ENCODE measurements at regions not wholly inside any gene's neighbourhood (a gene's known extent, or its start where the extent isn't known, plus 50 kb on each side); places are given as distances from the start of the nearest gene placed in this dataset.

DNA sequence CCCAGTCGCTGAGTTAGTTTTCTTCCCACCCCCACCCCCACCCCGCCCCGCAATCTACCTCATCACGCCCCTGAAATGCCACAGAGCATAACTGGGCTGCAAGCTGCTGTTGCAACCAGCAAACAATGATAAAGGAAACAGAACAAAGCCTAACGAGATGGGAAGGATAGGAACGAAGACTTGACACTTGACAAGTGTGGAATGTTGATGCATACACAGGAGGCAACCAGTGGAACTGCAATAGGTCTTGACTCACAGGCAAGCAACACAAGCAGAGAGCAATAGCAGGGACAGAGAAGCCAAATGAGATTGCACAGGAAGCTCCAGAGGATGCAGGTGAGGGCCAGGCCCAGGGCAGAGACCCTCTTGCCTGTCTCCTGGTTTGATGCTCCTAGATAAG lies 225.9 kb downstream of the IGSF11 start:
- peak; percentile 49 for DNase-seq (ENCODE audit: low read depth)

DNA sequence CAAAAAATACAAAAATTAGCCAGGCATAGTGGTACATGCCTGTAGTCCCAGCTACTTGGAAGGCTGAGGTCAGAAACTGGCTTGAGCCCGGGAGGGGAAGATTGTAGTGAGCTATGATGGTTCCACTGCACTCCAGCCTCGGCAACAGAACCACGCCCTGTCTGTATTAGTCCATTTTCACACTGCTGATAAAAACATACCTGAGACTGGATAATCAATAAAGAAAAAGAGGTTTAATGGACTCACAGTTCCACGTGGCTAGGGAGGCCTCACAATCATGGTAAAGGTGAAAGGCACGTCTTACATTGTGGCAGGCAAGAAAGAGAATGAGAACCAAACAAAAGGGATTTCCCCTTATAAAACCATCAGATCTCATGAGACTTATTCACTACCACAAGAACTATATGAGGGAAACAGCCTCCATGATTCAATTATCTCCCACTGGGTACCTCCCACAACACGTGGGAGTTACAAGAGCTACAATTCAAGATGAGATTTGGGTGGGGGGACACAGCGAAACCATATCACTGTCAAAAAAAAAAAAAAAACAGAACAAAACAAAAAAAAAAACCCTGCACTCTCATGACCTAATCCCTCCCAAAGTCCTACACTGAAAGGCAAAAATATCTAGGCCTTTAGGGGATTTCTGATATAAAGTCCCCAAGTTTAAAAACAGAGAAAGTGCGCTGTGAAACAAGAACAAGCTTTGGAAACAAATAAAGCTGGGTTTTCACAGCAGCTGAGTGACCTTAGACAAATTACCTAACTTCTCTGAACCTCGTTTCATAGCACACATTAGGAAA lies 224.7 kb downstream of the IGSF11 start:
- peak; percentile 19 for DNase-seq (ENCODE audit: low read depth)

DNA sequence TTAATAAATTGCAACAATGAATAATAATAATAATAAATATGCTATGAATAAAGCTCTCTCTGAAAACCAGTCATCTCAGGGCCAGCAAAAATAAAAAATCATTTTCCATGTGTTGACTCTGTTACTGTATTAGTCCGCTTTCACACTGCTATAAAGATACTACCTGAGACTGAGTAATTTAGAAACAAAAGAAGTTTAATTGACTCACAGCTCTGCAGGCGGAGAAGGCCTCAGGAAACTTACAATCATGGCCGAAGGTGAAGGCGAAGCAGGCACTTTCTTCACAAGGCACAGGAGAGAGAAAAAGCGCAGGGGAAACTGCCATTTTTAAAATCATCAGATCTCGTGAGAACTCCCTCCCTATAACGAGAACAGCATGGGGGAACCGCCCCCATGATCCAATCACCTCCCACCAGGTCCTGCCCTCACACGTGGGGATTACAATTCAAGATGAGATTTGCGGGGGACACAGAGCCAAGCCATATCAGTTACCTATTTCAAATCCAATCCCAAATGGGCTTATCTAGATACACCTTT lies 224.1 kb downstream of the IGSF11 start:
- peak; percentile 56 for DNase-seq (ENCODE audit: low read depth)

DNA sequence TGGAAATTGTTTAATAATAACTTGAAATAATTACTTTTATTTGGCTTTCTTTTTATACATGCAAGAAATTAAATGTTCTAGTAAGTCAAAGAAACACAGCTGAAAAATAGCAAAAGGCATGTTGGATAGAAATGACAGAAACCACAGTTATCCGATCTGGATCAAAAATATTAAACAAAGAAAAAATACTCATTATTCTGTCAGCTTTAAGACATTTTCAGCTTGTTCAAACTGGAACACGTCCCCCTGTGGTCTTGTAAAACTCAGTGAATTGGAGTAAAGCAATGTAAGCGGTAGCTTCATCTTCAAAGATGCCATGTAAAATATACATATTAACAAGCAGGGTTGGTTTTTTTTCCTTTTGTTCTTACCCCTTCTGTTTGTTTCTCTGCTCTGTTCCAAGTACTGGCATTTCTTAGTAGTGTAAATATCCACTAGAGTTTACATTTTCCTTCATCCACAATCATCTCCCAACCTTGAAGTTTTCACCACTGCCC lies 223.4 kb downstream of the IGSF11 start:
- DNase-seq (ENCODE audit: low read depth), result peak; percentile 38

DNA sequence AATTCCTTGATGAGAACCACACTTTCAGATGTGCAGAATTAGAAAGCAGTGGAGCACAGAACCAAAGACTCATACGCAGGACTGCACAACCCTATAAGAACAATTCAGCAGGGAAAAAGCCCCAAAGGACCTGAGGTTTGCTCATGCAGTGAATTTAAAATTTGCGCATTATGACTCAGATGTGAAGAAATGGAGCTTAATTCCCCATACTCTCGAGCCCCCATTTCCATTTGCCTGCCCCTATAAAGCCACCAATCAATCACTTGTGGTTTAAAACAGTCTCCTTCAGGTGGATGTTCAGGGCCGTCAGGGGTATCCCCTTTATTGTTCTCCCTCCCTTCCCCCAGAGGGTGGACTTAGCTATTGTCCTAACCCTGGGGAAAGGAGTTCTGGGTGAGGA lies 221.2 kb downstream of the IGSF11 start:
- no peak for DNase-seq (ENCODE audit: low read depth)

DNA sequence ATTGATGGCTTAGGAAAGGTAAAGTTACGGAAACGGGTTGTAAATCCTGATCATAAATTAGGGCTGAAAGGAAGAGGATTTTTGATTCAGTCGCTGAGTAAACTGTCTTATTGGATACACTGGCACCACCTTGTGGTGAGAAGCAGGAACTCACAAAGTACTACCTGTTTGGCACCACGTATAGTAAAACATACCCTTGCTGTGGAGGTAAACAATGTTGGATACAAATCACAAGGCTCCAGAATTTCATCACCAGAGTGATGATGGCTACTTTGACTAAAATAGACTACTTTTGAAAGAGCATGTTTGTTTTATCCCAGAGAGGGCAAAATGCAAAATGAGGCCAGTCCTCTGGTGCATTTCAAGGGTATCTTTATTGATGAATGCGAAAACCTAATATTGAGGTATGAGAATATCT lies 216.9 kb downstream of the IGSF11 start:
- peak; percentile 69 for DNase-seq (ENCODE audit: low read depth)

DNA sequence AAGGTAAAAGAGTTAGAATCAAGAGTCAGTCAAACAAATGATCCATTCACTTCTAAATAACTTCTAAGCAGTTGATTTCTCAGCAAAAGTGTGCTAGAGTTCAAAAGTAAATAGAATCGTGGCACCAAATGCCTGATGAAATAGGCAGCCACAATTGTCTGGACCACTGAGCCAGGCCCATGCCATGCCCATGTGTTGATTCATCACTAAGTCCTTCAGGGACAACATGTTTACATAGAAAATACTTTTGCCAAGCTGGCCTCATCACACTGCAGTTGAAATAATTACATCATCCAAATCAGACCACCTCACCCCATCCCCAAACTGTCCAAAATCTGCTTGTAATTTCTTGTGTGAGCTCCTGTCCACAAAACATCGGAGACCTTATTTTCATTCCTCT lies 216.3 kb downstream of the IGSF11 start:
- peak; percentile 60 for DNase-seq (ENCODE audit: low read depth)

DNA sequence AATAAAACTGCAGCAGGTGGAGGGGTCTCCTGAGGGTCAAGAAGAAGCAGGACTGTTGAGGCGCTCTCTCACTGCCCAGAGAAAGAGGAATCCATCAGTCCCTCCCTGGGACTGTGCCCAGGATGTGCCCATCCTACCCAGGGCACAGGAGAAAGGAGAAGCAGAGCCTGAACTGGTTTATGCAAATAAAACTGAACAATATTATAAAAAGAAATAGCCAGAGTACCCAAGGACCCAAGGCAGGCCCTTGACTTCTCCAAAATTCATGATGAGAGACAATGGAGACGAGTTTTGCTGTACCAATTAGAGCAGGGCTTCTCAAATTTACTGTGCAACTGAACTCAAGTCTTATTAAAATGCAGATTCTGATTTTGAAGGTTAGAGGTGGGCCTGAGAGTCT lies 211.0 kb downstream of the IGSF11 start:
- no peak for DNase-seq (ENCODE audit: low read depth)

DNA sequence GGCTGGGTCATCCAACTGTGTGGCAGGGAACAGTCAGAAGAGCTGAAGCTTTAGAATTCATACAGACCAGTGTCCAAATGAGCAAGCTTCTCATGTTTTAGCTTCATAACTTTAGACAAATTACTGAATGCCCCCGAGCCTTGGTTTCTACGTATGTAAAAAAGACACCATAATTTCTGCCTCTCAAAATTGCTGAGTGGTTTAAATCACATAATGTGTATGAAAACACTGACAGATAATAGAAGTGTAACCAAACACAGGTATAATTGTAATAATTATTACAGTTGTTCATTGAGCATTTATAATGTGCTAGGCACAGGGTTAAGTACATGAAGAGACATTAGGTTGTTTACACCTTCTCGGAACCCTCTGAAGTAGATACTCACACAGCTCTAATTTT lies 207.2 kb downstream of the IGSF11 start:
- DNase-seq (ENCODE audit: low read depth), result no peak

DNA sequence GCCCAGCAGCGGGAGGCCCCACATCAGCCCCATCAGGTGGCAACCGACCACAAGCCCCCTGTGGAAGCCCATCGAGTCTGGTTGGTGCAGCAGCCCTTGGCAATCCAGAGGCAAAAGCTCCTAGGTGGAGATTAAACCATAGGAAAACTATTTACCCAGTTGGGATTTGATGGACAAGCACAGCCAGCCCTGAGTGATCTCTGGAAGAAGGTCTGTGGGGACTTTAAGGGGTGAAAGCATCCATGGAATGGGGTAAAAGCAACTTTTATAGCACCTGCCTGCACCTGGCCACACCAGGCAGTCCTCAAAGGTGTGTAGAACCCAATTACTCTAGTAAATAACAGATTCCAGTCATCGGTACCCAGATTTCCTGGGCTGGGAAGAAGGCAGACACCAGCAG lies 206.3 kb downstream of the IGSF11 start:
- DNase-seq (ENCODE audit: low read depth), result no peak

DNA sequence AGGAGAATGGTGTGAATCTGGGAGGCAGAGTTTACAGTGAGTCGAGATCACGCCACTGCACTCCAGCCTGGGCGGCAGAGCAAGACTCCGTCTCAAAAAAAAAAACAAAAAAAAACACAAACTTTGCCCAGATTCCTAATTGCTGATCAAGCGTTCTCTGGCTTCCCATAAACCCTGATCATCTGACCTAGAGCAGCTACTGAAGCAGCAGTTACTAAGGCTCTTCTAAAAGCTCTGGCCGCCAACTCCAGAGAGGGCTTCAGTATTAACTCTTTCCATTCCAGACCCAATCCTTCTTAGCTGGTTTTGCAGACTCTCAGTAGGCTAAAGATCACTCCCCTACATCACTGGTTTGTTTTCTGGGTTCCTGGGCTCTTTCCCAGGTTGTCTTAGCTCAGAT lies 201.6 kb downstream of the IGSF11 start:
- no peak for DNase-seq (ENCODE audit: low read depth)

DNA sequence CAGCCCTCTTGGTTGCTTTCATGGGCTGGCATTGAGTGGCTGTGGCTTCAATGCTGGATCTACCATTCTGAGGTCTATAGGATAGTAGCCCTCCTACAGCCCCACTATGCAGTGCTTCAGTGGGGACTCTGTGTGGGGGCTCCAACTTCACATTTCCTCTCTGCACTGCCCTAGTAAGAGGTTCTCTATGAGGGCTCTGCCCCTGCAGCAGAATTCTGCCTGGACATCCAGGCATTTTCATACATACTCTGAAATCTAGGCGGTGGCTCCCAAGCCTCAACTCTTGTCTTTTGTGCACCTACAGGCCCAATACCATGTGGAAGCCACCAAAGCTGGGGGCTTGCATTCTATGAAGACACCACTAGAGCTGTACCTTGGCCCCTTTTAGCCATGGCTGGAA lies 195.8 kb downstream of the IGSF11 start:
- DNase-seq (ENCODE audit: low read depth), result no peak

DNA sequence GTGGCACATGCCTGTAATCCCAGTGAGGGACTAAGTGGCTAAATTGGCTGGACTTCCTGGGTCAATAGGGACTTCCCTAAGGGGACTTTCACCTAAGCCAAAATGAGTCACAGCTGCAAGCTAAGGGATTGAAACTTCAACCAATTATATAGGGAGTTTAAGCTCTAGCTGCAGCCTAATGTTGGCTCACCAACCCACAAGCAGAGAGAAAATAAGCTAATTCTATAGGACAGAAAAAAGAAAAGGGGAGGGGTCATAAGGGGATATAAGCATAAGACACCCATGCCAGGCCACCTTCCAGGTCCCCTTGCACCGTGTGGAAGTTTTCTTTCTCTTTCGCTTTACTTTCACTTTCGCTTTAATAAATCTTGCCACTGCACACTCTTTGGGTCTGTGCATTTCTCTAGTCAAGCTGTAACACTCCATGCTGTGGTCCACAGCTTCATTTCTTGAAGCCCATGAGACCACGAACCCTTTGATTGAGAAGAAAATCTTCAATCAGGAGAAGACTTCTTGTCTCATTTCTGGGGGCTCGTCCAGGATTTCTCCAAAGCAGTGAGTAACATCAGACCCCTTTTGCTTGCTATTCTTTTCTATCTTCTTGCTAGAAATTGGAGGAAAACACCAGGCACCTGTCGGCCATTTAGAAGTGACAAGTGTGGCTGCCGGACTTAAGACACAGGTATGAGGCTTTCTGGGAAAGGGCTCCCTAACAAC lies 192.3 kb downstream of the IGSF11 start:
- DNase-seq (ENCODE audit: low read depth), result peak; percentile 71

DNA sequence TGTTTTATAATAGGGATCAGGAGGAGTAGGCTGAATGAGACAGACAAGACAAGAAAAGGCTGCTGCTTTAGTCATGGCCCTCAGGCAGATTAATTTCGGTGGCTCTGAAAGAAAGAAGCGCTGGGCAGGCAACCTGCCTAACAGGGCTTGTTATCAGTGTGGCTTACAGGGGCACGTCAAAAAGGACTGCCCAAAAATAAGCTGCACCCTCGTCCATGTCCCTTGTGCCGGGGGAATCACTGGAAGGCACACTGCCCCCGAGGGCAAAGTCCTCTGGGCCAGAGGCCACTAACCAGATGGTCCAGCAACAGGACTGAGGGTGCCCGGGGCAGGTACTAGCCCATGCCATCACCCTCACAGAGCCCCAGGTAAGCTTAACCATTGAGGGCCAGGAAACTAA lies 188.5 kb downstream of the IGSF11 start:
- DNase-seq (ENCODE audit: low read depth), result peak; percentile 9

Data from M059J (cell line).